ENCODE measurements at regions not wholly inside any gene's neighbourhood (a gene's known extent, or its start where the extent isn't known, plus 50 kb on each side); places are given as distances from the start of the nearest gene placed in this dataset.

GRCh38 chr6:113172531-113172966 lies 684.6 kb upstream of the MARCKS start:
- H3K9me3 ChIP-seq (ENCODE audit: control insufficient read depth in 4 of 4, low read length in 3 of 4), result peaks cover 0 to 5% (median 0%) of the 10 kb centered on the region in 4 donors
- TF ChIP-seq NR2F2 (IDR thresholded peaks at IDR 0.05) (peak; percentile 92), GABPA (IDR thresholded peaks at IDR 0.05 in 1 of 2, conservative IDR thresholded peaks at IDR 0.05 in 1 of 2) (no peak), FOXA1 (IDR thresholded peaks at IDR 0.05) (no peak), ZBTB33 (IDR thresholded peaks at IDR 0.05) (no peak), HNF4A (conservative IDR thresholded peaks at IDR 0.05) (no peak), YY1 (IDR thresholded peaks at IDR 0.05) (no peak), FOXA2 (IDR thresholded peaks at IDR 0.05) (no peak), RAD21 (IDR thresholded peaks at IDR 0.05) (peak in 1 of 2 donors; percentile 18), CTCF (IDR thresholded peaks at IDR 0.05; ENCODE audit: low read depth, low read length, missing input control) (no peak), ATF3 (IDR thresholded peaks at IDR 0.05) (no peak), JUND (IDR thresholded peaks at IDR 0.05) (no peak), MAX (IDR thresholded peaks at IDR 0.05) (no peak), REST (IDR thresholded peaks at IDR 0.05) (no peak), HNF4G (IDR thresholded peaks at IDR 0.05) (no peak), TAF1 (conservative IDR thresholded peaks at IDR 0.05) (no peak)
- no peak overlapping the region for H3K27ac ChIP-seq (ENCODE audit: low read depth in 1 of 2, low read length in 2 of 2)
- 47% methylated on average over 2 of the region's 2 CpGs for WGBS
- DNase-seq (ENCODE audit: low spot score), result no peak
- H3K36me3 ChIP-seq (ENCODE audit: control insufficient read depth in 4 of 4, insufficient read depth in 3 of 4, low read depth in 1 of 4, low read length in 3 of 4), result no peaks in the 10 kb centered on the region
- H3K9ac ChIP-seq (ENCODE audit: low read depth in 1 of 2, low read length in 2 of 2), result no peak overlapping the region
- no peak overlapping the region for H3K4me3 ChIP-seq (ENCODE audit: low read depth in 1 of 3, low read length in 3 of 3)
- H3K27me3 ChIP-seq (ENCODE audit: control insufficient read depth in 4 of 4, insufficient read depth in 4 of 4, low read length in 3 of 4), result no peaks in the 10 kb centered on the region
- peaks cover 0 to 4% (median 0%) of the 10 kb centered on the region in 4 donors for H3K4me1 ChIP-seq (ENCODE audit: control insufficient read depth in 4 of 4, insufficient read depth in 4 of 4, low read length in 3 of 4)

GRCh38 chr6:113178349-113178748 lies 678.8 kb upstream of the MARCKS start:
- H3K27me3 ChIP-seq (ENCODE audit: control insufficient read depth in 4 of 4, insufficient read depth in 4 of 4, low read length in 3 of 4), result no peaks in the 10 kb centered on the region
- H3K9ac ChIP-seq (ENCODE audit: low read depth in 1 of 2, low read length in 2 of 2), result no peak overlapping the region
- no peak overlapping the region for H3K27ac ChIP-seq (ENCODE audit: low read depth in 1 of 2, low read length in 2 of 2)
- DNase-seq (ENCODE audit: low spot score), result no peak
- H3K4me1 ChIP-seq (ENCODE audit: control insufficient read depth in 4 of 4, insufficient read depth in 4 of 4, low read length in 3 of 4), result no peaks in the 10 kb centered on the region
- no peaks in the 10 kb centered on the region for H3K36me3 ChIP-seq (ENCODE audit: control insufficient read depth in 4 of 4, insufficient read depth in 3 of 4, low read depth in 1 of 4, low read length in 3 of 4)
- no peak overlapping the region for H3K4me3 ChIP-seq (ENCODE audit: low read depth in 1 of 3, low read length in 3 of 3)
- no peaks in the 10 kb centered on the region for H3K9me3 ChIP-seq (ENCODE audit: control insufficient read depth in 4 of 4, low read length in 3 of 4)
- no peak for TF ChIP-seq FOXA1 (IDR thresholded peaks at IDR 0.05)
- no peak for TF ChIP-seq FOXA2 (IDR thresholded peaks at IDR 0.05)
- TF ChIP-seq ZBTB33 (IDR thresholded peaks at IDR 0.05), result no peak
- no peak for TF ChIP-seq MAX (IDR thresholded peaks at IDR 0.05)
- no peak for TF ChIP-seq JUND (IDR thresholded peaks at IDR 0.05)
- TF ChIP-seq TAF1 (conservative IDR thresholded peaks at IDR 0.05), result no peak
- TF ChIP-seq RXRA (IDR thresholded peaks at IDR 0.05), result no peak
- no peak for TF ChIP-seq NR2F2 (IDR thresholded peaks at IDR 0.05)
- no peak for TF ChIP-seq YY1 (IDR thresholded peaks at IDR 0.05)
- no peak for TF ChIP-seq RAD21 (IDR thresholded peaks at IDR 0.05)
- no peak for TF ChIP-seq CTCF (IDR thresholded peaks at IDR 0.05; ENCODE audit: low read depth, low read length, missing input control)
- no peak for TF ChIP-seq GABPA (IDR thresholded peaks at IDR 0.05 in 1 of 2, conservative IDR thresholded peaks at IDR 0.05 in 1 of 2)
- TF ChIP-seq EGR1 (IDR thresholded peaks at IDR 0.05; ENCODE audit: low read depth in 2 of 2), result no peak
- no peak for TF ChIP-seq HNF4A (conservative IDR thresholded peaks at IDR 0.05)
